Activated T-cell treated with anti-CD3 and anti-CD28 coated beads for 1 hour (primary cell): ENCODE measurements at regions not wholly inside any gene's neighbourhood (a gene's known extent, or its start where the extent isn't known, plus 50 kb on each side); places are given as distances from the start of the nearest gene placed in this dataset.
"Not testable (repeated sequence)": the region's sequence is repeated elsewhere in the genome, so short reads cannot be mapped to it uniquely, and the experiment has no call there.

Source experiments
- DNase-seq: peaks from one replicate; pipeline ENCODE4 v3.0.0-alpha.2; 2020; ENCODE audit warnings: low read depth

DNA sequence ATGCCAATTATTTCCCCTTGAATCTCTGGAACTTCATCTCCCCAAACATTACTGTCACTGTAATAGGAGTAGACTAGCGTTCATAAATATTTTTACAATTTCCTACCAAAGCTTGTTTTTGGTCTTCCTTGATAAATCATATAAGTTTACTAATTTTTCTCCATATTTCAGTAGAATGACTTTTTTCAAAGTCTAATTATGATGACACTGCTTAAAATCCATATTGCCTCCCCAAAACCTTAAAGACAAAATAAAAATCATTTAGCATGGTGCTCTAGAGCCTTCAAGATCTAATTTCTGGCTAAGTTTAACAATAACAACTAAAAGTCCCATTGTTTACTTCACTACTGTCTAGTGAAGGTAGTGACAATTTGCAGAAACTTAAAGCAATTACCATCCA, 474.2 kb upstream of the CHRM3 start:
- no peak for DNase-seq

- DNase-seq: not testable (repeated sequence)
Observed at GRCh38 chr1:238902752-238903151, 483.6 kb upstream of the CHRM3 start.

DNA sequence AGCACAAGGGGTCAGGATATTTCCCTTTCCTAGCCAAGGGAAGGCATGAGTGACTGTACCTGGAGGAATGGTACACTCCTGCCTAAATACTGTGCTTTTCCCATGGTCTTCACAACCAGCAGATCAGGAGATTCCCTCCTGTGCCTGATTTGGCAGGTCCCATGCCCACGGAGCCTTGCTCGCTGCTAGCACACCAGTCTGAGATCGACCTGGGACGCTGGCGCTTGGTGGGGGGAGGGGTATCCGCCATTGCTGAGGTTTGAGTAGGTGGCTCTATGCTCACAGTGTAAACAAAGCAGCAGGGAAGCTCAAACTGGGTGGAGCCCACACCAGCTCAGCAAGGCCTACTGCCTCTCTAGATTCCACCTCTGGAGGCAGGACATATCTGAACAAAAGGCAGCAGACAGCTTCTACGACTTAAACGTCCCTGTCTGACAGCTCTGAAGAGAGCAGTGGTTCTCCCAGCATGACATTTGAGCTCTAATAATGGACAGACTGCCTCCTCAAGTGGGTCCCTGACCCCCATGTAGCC, 486.0 kb upstream of the CHRM3 start:
- DNase-seq: no peak

GRCh38 chr1:238898856-238899255, 487.5 kb upstream of the CHRM3 start:
- DNase-seq: no peak

- no peak for DNase-seq
Observed at GRCh38 chr1:238895911-238896310, 490.5 kb upstream of the CHRM3 start.

GRCh38 chr1:238892612-238893011, 493.8 kb upstream of the CHRM3 start:
- DNase-seq: no peak

- no peak for DNase-seq
Observed at GRCh38 chr1:238861342-238862066, 524.9 kb upstream of the CHRM3 start.

DNA sequence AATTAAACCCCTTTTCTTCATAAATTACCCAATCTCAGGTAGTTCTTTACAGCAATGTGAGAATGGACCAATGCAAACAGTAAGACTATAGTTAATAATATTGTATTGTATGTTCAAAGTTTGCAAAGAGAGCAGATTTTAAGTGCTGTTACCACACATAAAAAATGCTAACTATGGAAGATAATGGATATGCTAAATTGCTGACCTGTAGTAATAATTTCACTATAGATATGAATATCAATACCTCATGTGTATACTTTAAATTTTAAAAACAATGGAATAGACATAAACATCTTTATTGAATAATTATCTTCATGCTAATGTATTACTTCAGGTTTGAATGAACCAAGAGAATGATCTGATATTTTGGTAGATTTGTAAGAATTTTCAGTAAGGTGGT, 552.4 kb upstream of the CHRM3 start:
- DNase-seq: no peak

GRCh38 chr1:238832106-238832505, 554.3 kb upstream of the CHRM3 start:
- no peak for DNase-seq

GRCh38 chr1:238830036-238830611, 556.2 kb upstream of the CHRM3 start:
- DNase-seq: no peak

DNA sequence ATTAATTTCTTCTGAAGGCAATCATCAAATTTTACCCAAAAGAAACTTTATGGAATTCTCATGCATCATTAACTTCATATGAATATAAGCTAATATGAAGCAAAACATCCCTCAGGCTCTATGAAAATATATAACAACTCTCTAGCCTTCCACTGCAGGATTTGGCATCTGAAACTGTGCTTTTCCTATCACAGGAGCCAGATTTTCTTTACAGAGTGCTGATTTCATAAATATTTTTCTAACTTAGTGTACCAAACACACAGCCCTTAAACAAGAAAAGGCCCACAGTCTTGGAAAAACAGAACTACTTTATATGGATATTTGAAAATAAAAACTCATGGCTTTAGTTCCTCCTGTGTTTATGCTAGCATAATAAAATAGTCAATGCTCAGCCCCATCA, 559.5 kb upstream of the CHRM3 start:
- no peak for DNase-seq

- no peak for DNase-seq
Observed at GRCh38 chr1:238823416-238823815, 563.0 kb upstream of the CHRM3 start.

DNA sequence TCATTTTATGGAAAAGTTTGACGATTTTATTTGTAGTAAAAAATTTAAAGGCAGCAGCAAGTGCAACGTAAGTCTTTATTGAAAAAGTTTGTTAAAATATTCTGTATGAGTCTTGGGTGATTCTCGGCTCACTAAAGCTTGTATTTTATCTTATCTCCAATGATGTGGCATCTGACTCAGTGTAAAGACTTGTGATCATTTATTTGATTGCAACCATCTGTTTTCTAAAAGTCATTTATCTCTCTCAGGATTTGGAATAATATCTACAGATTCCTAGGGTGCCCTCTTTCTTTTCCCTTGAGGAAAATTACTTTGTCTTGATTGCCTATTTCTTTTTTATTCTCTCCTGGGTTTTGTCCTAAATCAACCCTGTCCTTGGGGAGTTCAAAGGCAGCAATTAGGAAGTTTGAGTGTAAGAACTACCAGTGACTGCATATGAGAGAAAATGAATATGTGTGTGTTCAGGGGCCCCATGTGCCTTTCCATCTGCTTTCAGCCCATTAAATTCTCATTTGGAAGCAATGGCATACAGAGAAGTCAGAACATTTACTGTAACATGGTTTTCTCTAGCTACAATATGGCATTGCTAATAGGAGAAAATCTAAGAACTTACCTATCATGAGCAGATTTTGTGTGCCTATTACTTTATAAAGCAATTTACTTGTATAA, 575.0 kb upstream of the CHRM3 start:
- DNase-seq: no peak

DNA sequence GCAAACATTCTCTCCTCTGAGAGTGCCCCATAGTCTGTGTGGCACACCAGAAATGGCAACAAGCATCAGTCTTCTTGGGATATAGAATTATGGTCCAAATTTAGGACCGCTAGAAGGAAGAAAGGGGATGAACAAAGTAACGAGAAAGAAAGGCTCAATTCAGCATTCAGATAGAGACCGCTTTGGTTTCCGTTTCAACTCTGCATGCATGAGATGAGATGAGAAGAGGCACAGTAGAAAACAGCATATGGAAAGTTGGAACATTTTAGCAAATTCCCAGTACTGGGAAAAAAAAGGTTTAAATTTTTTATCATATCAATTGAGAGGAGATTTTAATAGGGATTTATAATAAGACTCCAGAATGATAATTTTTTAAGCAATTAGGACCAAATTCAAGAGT, 595.5 kb upstream of the CHRM3 start:
- DNase-seq: no peak

DNA sequence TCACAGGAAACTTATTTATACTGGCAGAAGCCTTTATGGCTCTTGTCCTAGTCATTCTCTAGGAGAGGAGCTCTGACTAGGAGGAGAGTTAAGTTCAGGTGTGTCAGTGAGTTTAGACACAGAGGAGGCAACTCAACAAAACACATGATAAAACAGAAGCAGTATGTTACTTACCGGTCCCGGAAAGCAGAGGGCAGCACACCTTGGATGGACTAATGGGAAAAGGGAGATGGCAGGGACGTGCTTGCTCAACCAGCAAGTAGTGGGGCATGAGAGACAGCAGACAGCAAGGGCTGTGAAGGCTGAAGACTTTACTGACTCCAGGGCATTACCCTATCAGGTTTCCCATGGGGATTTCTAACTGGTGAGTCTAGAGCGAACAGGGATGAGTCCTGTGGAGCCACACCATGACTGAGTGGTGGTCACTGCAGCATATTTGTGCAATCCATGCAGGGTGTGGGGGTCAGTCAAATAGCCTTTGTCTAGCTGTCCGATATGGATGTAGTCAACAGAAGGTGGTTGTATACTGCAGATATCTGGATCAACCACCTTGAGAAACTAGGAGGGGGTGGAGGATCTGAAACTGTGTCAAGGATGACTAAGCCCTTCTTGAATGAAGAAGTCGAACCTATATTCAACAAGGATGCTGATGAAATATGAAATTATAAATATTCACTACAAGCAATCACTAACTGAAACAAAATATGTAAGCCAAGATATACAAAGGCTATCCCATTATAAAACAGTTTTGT, 596.3 kb upstream of the CHRM3 start:
- no peak for DNase-seq

DNA sequence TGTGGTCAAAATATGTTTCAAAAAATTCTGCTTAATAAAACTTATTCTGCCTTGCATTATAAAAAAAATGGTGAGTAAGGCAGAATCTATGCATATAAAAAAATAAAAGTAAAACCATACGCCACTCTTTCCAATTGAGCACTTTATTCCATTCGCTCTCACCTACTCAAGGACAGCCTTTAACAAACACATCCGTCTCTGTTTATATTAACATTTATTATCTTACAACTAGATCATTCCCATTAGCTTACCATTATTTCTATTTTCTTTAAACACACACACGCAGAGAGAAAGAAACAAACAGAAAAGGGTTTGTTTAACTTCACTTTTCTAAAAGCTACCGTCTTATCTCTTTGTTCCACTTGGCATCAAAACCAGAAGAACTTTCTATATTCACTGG, 598.9 kb upstream of the CHRM3 start:
- DNase-seq: no peak

- DNase-seq: no peak
Observed at GRCh38 chr1:238783633-238784032, 602.7 kb upstream of the CHRM3 start.

GRCh38 chr1:238779716-238780115, 606.7 kb upstream of the CHRM3 start:
- no peak for DNase-seq

DNA sequence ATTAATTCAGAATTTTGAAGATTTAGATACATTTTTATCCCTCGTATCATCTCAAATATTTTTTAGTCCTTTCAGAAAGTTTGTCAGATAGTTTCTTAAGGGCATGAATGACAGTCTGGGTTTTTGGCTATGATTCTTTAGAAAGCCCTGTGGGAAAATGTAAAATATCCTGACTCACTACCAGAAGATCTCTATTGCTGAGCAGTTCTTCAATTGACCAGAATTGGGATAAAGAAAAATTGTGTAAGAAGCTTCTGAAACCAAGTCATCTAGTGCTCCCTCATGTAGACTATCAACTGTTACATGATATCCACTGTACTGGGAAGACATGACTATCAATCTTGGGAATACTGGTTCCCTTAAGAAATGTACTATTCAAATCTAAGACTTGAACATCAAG, 608.3 kb upstream of the CHRM3 start:
- DNase-seq: no peak

DNA sequence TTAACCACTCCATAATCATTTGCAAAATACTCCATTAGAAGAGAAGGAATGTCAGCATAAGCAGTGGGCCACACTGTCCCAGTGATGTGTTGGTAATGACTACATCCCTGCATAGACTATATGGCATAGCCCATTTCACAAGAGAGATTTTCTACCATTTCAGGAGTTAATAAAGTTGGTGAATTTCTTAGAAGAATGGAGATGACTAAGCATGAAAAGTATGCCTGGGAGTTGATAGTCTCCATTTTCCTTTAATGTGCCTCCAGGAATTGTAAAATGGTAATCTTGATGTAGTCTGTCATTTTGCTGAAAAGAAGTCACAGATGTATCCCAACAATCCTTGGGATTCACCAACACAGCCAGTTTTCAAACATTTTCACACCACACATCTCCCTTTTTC, 608.8 kb upstream of the CHRM3 start:
- DNase-seq: no peak

DNA sequence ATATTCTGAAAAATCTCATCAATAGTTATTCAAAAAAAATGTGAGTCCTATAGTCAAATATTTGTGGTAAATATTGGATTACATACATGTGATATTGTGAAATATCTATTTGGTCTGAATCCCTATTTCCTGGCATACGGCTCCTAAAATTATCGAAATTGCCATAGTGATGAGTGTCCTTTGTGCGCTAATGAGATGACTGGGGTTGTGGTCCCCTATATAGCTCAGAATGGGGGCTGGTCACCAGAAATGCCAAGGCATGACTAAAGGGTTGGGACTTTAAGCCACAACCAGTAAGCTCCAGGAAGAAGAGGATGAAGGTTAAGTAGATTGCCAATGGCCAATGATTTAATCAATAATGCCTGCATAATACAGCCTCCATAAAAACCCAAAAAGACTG, 610.2 kb upstream of the CHRM3 start:
- DNase-seq: no peak

DNA sequence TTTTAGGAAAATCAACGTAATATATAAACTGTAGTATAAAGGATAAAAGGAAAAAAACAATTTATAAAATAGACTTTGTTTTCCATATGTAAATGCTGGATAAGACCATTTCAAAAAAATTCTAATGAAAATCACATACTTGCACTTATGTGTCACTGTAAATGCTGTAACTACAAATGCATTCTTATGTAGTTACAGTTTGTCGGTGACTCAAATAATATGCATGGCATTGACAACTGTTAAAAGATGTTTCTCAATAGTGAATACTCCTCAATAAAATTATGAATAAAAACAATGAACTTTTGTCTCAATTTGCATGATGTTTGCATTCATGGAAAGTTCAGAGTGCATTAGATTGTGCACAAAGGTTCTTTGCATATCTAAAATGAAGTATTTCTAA, 614.0 kb upstream of the CHRM3 start:
- no peak for DNase-seq

DNA sequence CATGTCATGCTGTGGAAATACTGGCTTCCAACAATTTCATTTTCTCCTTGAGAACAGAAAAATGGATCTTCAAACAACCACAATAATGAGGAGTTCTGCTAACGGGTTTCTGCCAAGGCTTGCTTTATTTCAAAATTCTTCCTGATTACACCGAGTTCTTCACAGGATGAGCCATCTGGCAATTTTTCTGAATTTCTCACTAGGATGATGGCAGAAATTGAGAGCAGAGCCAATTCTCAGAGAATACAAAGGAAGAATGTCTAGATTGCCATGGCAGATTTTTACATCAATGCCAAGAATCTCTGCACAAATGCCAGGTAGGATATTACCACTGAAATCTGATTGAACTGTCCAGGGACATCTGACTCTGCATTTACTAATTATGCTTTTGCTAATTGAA, 619.0 kb upstream of the CHRM3 start:
- DNase-seq: no peak
